ENCODE measurements at regions not wholly inside any gene's neighbourhood (a gene's known extent, or its start where the extent isn't known, plus 50 kb on each side); places are given as distances from the start of the nearest gene placed in this dataset.

- Histone ChIP-seq H3K9ac (no peak overlapping the region), H2AFZ (ENCODE audit: low read depth) (no peak overlapping the region), H3K36me3 (ENCODE audit: insufficient read depth) (no peaks in the 10 kb centered on the region; the same call in 1 of the 2 replicates), H3K79me2 (ENCODE audit: insufficient read depth, low read depth) (no peaks in the 10 kb centered on the region), H3K4me3 (IDR thresholded peaks at IDR 0.05; ENCODE audit: insufficient read depth, low read depth, low read length) (no peak overlapping the region), H3K4me1 (ENCODE audit: low read depth, poor library complexity, severe bottlenecking) (no peaks in the 10 kb centered on the region), H3K4me2 (no peak overlapping the region), H4K20me1 (ENCODE audit: insufficient read depth) (no peaks in the 10 kb centered on the region), H3K27me3 (ENCODE audit: insufficient read depth, low read depth) (no peaks in the 10 kb centered on the region), H3K27ac (no peak overlapping the region)
- no peak for TF ChIP-seq CTCF (conservative IDR thresholded peaks at IDR 0.05; ENCODE audit: low read depth, low read length)
These were observed 1547.1 kb upstream of the PIK3C3 start for GRCh38 chr18:40407909-40408308.

- no peaks in the 10 kb centered on the region for H3K4me1 ChIP-seq (ENCODE audit: low read depth, poor library complexity, severe bottlenecking)
- H3K79me2 ChIP-seq (ENCODE audit: insufficient read depth, low read depth): no peaks in the 10 kb centered on the region
- H3K36me3 ChIP-seq (ENCODE audit: insufficient read depth): no peaks in the 10 kb centered on the region
- TF ChIP-seq CTCF (conservative IDR thresholded peaks at IDR 0.05; ENCODE audit: low read depth, low read length): no peak
- no peak overlapping the region for H3K4me2 ChIP-seq
- no peaks in the 10 kb centered on the region for H3K27me3 ChIP-seq (ENCODE audit: insufficient read depth, low read depth)
- no peak overlapping the region for H3K4me3 ChIP-seq (IDR thresholded peaks at IDR 0.05; ENCODE audit: insufficient read depth, low read depth, low read length)
- no peaks in the 10 kb centered on the region for H4K20me1 ChIP-seq (ENCODE audit: insufficient read depth)
- no peak overlapping the region for H2AFZ ChIP-seq (ENCODE audit: low read depth)
- no peak overlapping the region for H3K27ac ChIP-seq
- H3K9ac ChIP-seq: no peak overlapping the region
These were observed 1550.8 kb upstream of the PIK3C3 start for GRCh38 chr18:40404284-40404683.

GRCh38 chr18:40402052-40402451 lies 1553.0 kb upstream of the PIK3C3 start:
- Histone ChIP-seq H2AFZ (ENCODE audit: low read depth) (no peak overlapping the region), H3K27me3 (ENCODE audit: insufficient read depth, low read depth) (no peaks in the 10 kb centered on the region), H3K4me1 (ENCODE audit: low read depth, poor library complexity, severe bottlenecking) (no peaks in the 10 kb centered on the region), H4K20me1 (ENCODE audit: insufficient read depth) (no peaks in the 10 kb centered on the region), H3K27ac (no peak overlapping the region), H3K79me2 (ENCODE audit: insufficient read depth, low read depth) (no peaks in the 10 kb centered on the region), H3K4me2 (no peak overlapping the region), H3K36me3 (ENCODE audit: insufficient read depth) (no peaks in the 10 kb centered on the region), H3K4me3 (IDR thresholded peaks at IDR 0.05; ENCODE audit: insufficient read depth, low read depth, low read length) (no peak overlapping the region), H3K9ac (no peak overlapping the region)
- no peak for TF ChIP-seq CTCF (conservative IDR thresholded peaks at IDR 0.05; ENCODE audit: low read depth, low read length)

GRCh38 chr18:40388121-40388520 lies 1566.9 kb upstream of the PIK3C3 start:
- Histone ChIP-seq H2AFZ (ENCODE audit: low read depth) (no peak overlapping the region), H3K36me3 (ENCODE audit: insufficient read depth) (no peaks in the 10 kb centered on the region), H3K4me1 (ENCODE audit: low read depth, poor library complexity, severe bottlenecking) (no peaks in the 10 kb centered on the region)

More at GRCh38 chr18:40388121-40388520, 1566.9 kb upstream of the PIK3C3 start:
- no peak for TF ChIP-seq CTCF (conservative IDR thresholded peaks at IDR 0.05; ENCODE audit: low read depth, low read length)
- no peak overlapping the region for H3K4me2 ChIP-seq
- no peak overlapping the region for H3K9ac ChIP-seq
- H3K79me2 ChIP-seq (ENCODE audit: insufficient read depth, low read depth): no peaks in the 10 kb centered on the region
- H3K4me3 ChIP-seq (IDR thresholded peaks at IDR 0.05; ENCODE audit: insufficient read depth, low read depth, low read length): no peak overlapping the region
- no peaks in the 10 kb centered on the region for H3K27me3 ChIP-seq (ENCODE audit: insufficient read depth, low read depth)
- no peak overlapping the region for H3K27ac ChIP-seq
- no peaks in the 10 kb centered on the region for H4K20me1 ChIP-seq (ENCODE audit: insufficient read depth)
